ENCODE measurements at regions not wholly inside any gene's neighbourhood (a gene's known extent, or its start where the extent isn't known, plus 50 kb on each side); places are given as distances from the start of the nearest gene placed in this dataset.
"Not testable (repeated sequence)": the region's sequence is repeated elsewhere in the genome, so short reads cannot be mapped to it uniquely, and the experiment has no call there.

GRCh38 chr4:111136438-111136837 is 513.6 kb upstream of the PITX2 start:
- H3K27me3 ChIP-seq, result no peaks in the 10 kb centered on the region
- 57 to 86% methylated on average over 1 of the region's 1 CpG for WGBS, 2 donors (ENCODE audit: low coverage in 1 of 2)
- H3K4me1 ChIP-seq, result no peaks in the 10 kb centered on the region
- peaks cover 0 to 5% (median 0%) of the 10 kb centered on the region in 3 donors for H3K9me3 ChIP-seq
- no peak for ATAC-seq
- H3K27ac ChIP-seq, result no peak overlapping the region
- no peak for TF ChIP-seq POLR2AphosphoS5 (IDR thresholded peaks at IDR 0.05)
- TF ChIP-seq EP300 (IDR thresholded peaks at IDR 0.05), result no peak
- no peak for TF ChIP-seq POLR2A (IDR thresholded peaks at IDR 0.05)
- TF ChIP-seq CTCF (IDR thresholded peaks at IDR 0.05), result no peak
- no peak overlapping the region for H3K4me3 ChIP-seq
- H3K36me3 ChIP-seq, result no peaks in the 10 kb centered on the region

- Histone ChIP-seq H3K27ac (no peak overlapping the region), H3K27me3 (no peaks in the 10 kb centered on the region), H3K36me3 (no peaks in the 10 kb centered on the region), H3K9me3 (peaks cover 0 to 5% (median 0%) of the 10 kb centered on the region in 3 donors), H3K4me3 (no peak overlapping the region), H3K4me1 (no peaks in the 10 kb centered on the region)
- ATAC-seq, result no peak
- TF ChIP-seq EP300 (IDR thresholded peaks at IDR 0.05) (no peak), CTCF (IDR thresholded peaks at IDR 0.05) (no peak), POLR2A (IDR thresholded peaks at IDR 0.05) (no peak), POLR2AphosphoS5 (IDR thresholded peaks at IDR 0.05) (no peak)
Measured at GRCh38 chr4:111136967-111137366, 514.1 kb upstream of the PITX2 start.

- no peak for TF ChIP-seq CTCF (IDR thresholded peaks at IDR 0.05)
- no peak for TF ChIP-seq EP300 (IDR thresholded peaks at IDR 0.05)
- no peak for TF ChIP-seq POLR2AphosphoS5 (IDR thresholded peaks at IDR 0.05)
- TF ChIP-seq POLR2A (IDR thresholded peaks at IDR 0.05), result no peak
- Histone ChIP-seq H3K9me3 (no peaks in the 10 kb centered on the region), H3K4me3 (no peak overlapping the region), H3K27me3 (no peaks in the 10 kb centered on the region), H3K36me3 (no peaks in the 10 kb centered on the region), H3K27ac (no peak overlapping the region), H3K4me1 (no peaks in the 10 kb centered on the region)
- no peak for ATAC-seq
Measured at GRCh38 chr4:111143510-111143909, 520.6 kb upstream of the PITX2 start.

- H3K4me1 ChIP-seq, result no peaks in the 10 kb centered on the region
- H3K27me3 ChIP-seq, result peaks cover 4% of the 10 kb centered on the region
- no peak overlapping the region for H3K27ac ChIP-seq
- TF ChIP-seq POLR2A (IDR thresholded peaks at IDR 0.05), result no peak
- TF ChIP-seq EP300 (IDR thresholded peaks at IDR 0.05), result no peak
- TF ChIP-seq CTCF (IDR thresholded peaks at IDR 0.05), result no peak
- no peak for TF ChIP-seq POLR2AphosphoS5 (IDR thresholded peaks at IDR 0.05)
- H3K36me3 ChIP-seq, result no peaks in the 10 kb centered on the region
- WGBS, 2 donors (ENCODE audit: low coverage in 1 of 2), result 68% methylated on average over 4 of the region's 6 CpGs; no CpG with 5 or more reads in 1 of the 2 donors
- H3K4me3 ChIP-seq, result no peak overlapping the region
- peaks cover 0 to 22% (median 0%) of the 10 kb centered on the region in 3 donors for H3K9me3 ChIP-seq
- ATAC-seq, result no peak
Measured at GRCh38 chr4:111154934-111155333, 532.1 kb upstream of the PITX2 start.

- H3K27me3 ChIP-seq, ATAC-seq, H3K27ac ChIP-seq, H3K4me3 ChIP-seq, H3K36me3 ChIP-seq, H3K4me1 ChIP-seq: not testable (repeated sequence)
- H3K9me3 ChIP-seq, result peaks cover 0 to 16% (median 0%) of the 10 kb centered on the region in 3 donors
- 100% methylated on average over 1 of the region's 4 CpGs; no CpG with 5 or more reads in 1 of the 2 donors for WGBS, 2 donors (ENCODE audit: low coverage in 1 of 2)
Measured at GRCh38 chr4:111164556-111164955, 541.7 kb upstream of the PITX2 start.

GRCh38 chr4:111174331-111174730 is 551.5 kb upstream of the PITX2 start:
- Histone ChIP-seq H3K36me3 (no peaks in the 10 kb centered on the region), H3K27me3 (no peaks in the 10 kb centered on the region), H3K9me3 (no peaks in the 10 kb centered on the region), H3K4me3 (no peak overlapping the region), H3K27ac (no peak overlapping the region), H3K4me1 (no peaks in the 10 kb centered on the region)
- TF ChIP-seq POLR2AphosphoS5 (IDR thresholded peaks at IDR 0.05) (no peak), EP300 (IDR thresholded peaks at IDR 0.05) (no peak), CTCF (IDR thresholded peaks at IDR 0.05) (no peak), POLR2A (IDR thresholded peaks at IDR 0.05) (no peak)
- no peak for ATAC-seq
